Mesenchymal stem cell (in vitro differentiated cells and primary cell): ENCODE measurements at regions not wholly inside any gene's neighbourhood (a gene's known extent, or its start where the extent isn't known, plus 50 kb on each side); places are given as distances from the start of the nearest gene placed in this dataset.
"Not testable (repeated sequence)": the region's sequence is repeated elsewhere in the genome, so short reads cannot be mapped to it uniquely, and the experiment has no call there.

ENCODE experiments used
- DNase-seq: peaks from one replicate; pipeline ENCODE4 v3.0.0-alpha.2; 2013
- H2AFZ ChIP-seq: one replicate; pipeline ENCODE4 v1.6.1; 2013; ENCODE audit warnings: low read depth, mild to moderate bottlenecking, control low read depth, inconsistent platforms, low read length, moderate library complexity
- H2AK5ac ChIP-seq: 2 replicates; pipeline ENCODE4 v1.6.1; 2013; ENCODE audit warnings: low read length, moderate library complexity, mild to moderate bottlenecking, inconsistent platforms; ENCODE audit not compliant: severe bottlenecking
- H2BK120ac ChIP-seq: one replicate; pipeline ENCODE4 v1.6.1; 2013; ENCODE audit warnings: low read depth, mild to moderate bottlenecking, inconsistent platforms, low read length, moderate library complexity
- H2BK12ac ChIP-seq, 2 experiments: one replicate each; pipeline ENCODE4 v1.6.1; 2013; ENCODE audit warnings: inconsistent platforms in 2 of 2, low read length in 2 of 2, mild to moderate bottlenecking in 2 of 2, moderate library complexity in 2 of 2, control low read depth in 1 of 2
- H2BK15ac ChIP-seq: one replicate; pipeline ENCODE4 v1.6.1; 2013; ENCODE audit warnings: mild to moderate bottlenecking, low read depth, inconsistent platforms; ENCODE audit not compliant: poor library complexity, severe bottlenecking
- H2BK5ac ChIP-seq: 2 replicates; pipeline ENCODE4 v1.6.1; 2013; ENCODE audit warnings: low read depth, mild to moderate bottlenecking, low read length, control low read depth, inconsistent platforms; ENCODE audit not compliant: poor library complexity, severe bottlenecking
- H3K14ac ChIP-seq, 2 experiments: one replicate each; pipeline ENCODE4 v1.6.1; 2013; ENCODE audit warnings: inconsistent platforms in 2 of 2, low read length in 2 of 2, control low read depth in 1 of 2, mild to moderate bottlenecking in 1 of 2, moderate library complexity in 1 of 2
- H3K18ac ChIP-seq, 2 experiments: one replicate each; pipeline ENCODE4 v1.6.1; 2013; ENCODE audit warnings: inconsistent platforms in 2 of 2, low read length in 2 of 2, control low read depth in 1 of 2, low read depth in 1 of 2, mild to moderate bottlenecking in 1 of 2
- H3K23ac ChIP-seq, 2 experiments: one replicate each; pipeline ENCODE4 v1.6.1; 2013; ENCODE audit warnings: inconsistent platforms in 2 of 2, low read length in 2 of 2, mild to moderate bottlenecking in 2 of 2, moderate library complexity in 2 of 2, control low read depth in 1 of 2
- H3K27ac ChIP-seq: 2 replicates; pipeline ENCODE4 v1.5.1; 2013; ENCODE audit warnings: mild to moderate bottlenecking, moderate library complexity, low read length, control low read depth, inconsistent platforms; ENCODE audit not compliant: poor library complexity, severe bottlenecking
- H3K27me3 ChIP-seq, 2 experiments: 2 replicates each; pipeline versions ENCODE4 v1.6.1 to v1.7.0; 2013; ENCODE audit warnings: low read length in 2 of 2, mild to moderate bottlenecking in 2 of 2, moderate library complexity in 2 of 2, control low read depth in 1 of 2, inconsistent platforms in 1 of 2; ENCODE audit not compliant: control insufficient read depth in 1 of 2, insufficient read depth in 1 of 2
- H3K36me3 ChIP-seq, 2 experiments: 2 replicates each; pipeline versions ENCODE4 v1.6.1 to v1.7.0; 2013; ENCODE audit warnings: low read length in 2 of 2, control low read depth in 1 of 2, inconsistent platforms in 1 of 2, low read depth in 1 of 2, mild to moderate bottlenecking in 1 of 2; ENCODE audit not compliant: insufficient read depth in 2 of 2, control insufficient read depth in 1 of 2
- H3K4ac ChIP-seq, 2 experiments: one replicate each; pipeline ENCODE4 v1.6.1; 2013; ENCODE audit warnings: inconsistent platforms in 2 of 2, low read length in 2 of 2, mild to moderate bottlenecking in 2 of 2, moderate library complexity in 2 of 2, control low read depth in 1 of 2, low read depth in 1 of 2
- H3K4me1 ChIP-seq: 2 replicates; pipeline ENCODE4 v1.6.1; 2013; ENCODE audit warnings: low read depth, low read length, control low read depth; ENCODE audit not compliant: control insufficient read depth, insufficient read depth
- H3K4me2 ChIP-seq: 2 replicates; pipeline ENCODE4 v1.6.1; 2013; ENCODE audit warnings: low read length, mild to moderate bottlenecking, inconsistent platforms; ENCODE audit not compliant: poor library complexity, severe bottlenecking
- H3K4me3 ChIP-seq, 2 experiments: 2 replicates each; pipeline versions ENCODE4 v1.5.1 to v1.7.0; 2013; ENCODE audit warnings: low read length in 2 of 2, mild to moderate bottlenecking in 2 of 2, control low read depth in 1 of 2, low read depth in 1 of 2; ENCODE audit not compliant: insufficient read depth in 1 of 2
- H3K79me1 ChIP-seq: replicated peaks from 2 replicates; pipeline ENCODE4 v1.6.1; 2013; ENCODE audit warnings: mild to moderate bottlenecking, control low read depth, low read length, inconsistent platforms; ENCODE audit not compliant: poor library complexity, severe bottlenecking
- H3K9ac ChIP-seq: 2 replicates; pipeline ENCODE4 v1.7.0; 2013; ENCODE audit warnings: mild to moderate bottlenecking, low read length, moderate library complexity
- H3K9me3 ChIP-seq: 2 replicates; pipeline ENCODE4 v1.7.0; 2013; ENCODE audit warnings: mild to moderate bottlenecking, low read length; ENCODE audit not compliant: control insufficient read depth
- H4K8ac ChIP-seq: one replicate; pipeline ENCODE4 v1.6.1; 2013; ENCODE audit warnings: inconsistent platforms, mild to moderate bottlenecking, low read length, moderate library complexity
- H4K91ac ChIP-seq: one replicate; pipeline ENCODE4 v1.6.1; 2013; ENCODE audit warnings: mild to moderate bottlenecking, low read length, inconsistent platforms
- WGBS: methylation state at CpG from one replicate; pipeline ENCODE4 v1.1.7; 2013; ENCODE audit warnings: mixed read lengths; 5-methylcytosine and 5-hydroxymethylcytosine counted together

DNA sequence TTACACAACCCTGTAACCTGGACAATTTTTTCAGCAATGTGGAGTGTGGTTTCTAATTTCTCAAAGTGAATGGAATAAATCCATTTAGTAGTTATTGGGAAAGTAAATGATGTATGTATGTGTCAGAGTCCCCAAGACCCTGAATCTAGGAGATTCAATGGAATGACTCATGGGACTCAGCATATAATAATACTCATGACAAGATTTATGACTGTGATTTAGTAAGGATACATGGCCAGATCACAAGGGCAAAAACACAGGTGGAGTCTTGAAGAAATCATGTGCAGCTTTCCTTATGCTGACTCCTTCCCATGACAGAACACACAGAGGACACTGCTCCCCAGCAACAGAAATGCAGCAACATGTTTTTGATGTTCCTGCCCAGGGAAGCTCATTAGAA is 1877.7 kb upstream of the LRRTM1 start:
- Histone ChIP-seq H3K36me3 (no peaks in the 10 kb centered on the region), H3K4me1 (no peaks in the 10 kb centered on the region), H2AK5ac (no peak overlapping the region), H4K91ac (no peak overlapping the region), H3K4me2 (no peak overlapping the region), H3K14ac (no peak overlapping the region), H3K27me3 (no peaks in the 10 kb centered on the region), H3K79me1 (no peaks in the 10 kb centered on the region), H3K4me3 (no peak overlapping the region), H2BK120ac (no peak overlapping the region), H3K27ac (no peak overlapping the region), H2BK12ac (no peak overlapping the region), H3K9ac (no peak overlapping the region), H2AFZ (no peak overlapping the region), H2BK5ac (no peak overlapping the region), H4K8ac (no peak overlapping the region), H2BK15ac (no peak overlapping the region), H3K9me3 (peaks cover 10% of the 10 kb centered on the region), H3K23ac (no peak overlapping the region), H3K18ac (no peak overlapping the region), H3K4ac (no peak overlapping the region)
- no peak for DNase-seq

DNA sequence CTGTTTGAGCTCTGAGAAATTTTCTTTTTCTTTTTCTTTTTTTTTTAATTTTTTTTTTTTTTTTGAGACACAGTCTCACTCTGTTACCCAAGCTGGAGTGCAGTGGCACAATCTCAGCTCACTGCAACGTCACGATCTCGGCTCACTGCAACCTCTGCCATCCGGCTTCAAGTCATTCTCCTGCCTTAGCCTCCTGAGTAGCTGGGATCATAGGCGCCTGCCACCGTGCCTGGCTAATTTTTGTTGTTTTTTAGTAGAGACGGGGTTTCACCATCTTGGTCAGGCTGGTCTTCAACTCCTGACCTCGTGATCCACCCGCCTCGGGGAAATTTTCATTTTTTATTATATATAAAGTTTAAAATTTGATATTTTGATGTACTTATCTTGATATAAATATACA is 1870.7 kb upstream of the LRRTM1 start:
- H3K23ac ChIP-seq, H3K14ac ChIP-seq, H2BK15ac ChIP-seq, H2AK5ac ChIP-seq, DNase-seq, H2BK120ac ChIP-seq, H3K4ac ChIP-seq, H3K27me3 ChIP-seq, H4K91ac ChIP-seq, H4K8ac ChIP-seq, H3K9ac ChIP-seq, H3K36me3 ChIP-seq, H3K9me3 ChIP-seq, H3K4me3 ChIP-seq, H3K18ac ChIP-seq, H2BK5ac ChIP-seq, H2BK12ac ChIP-seq, H2AFZ ChIP-seq, H3K79me1 ChIP-seq, H3K4me1 ChIP-seq, H3K27ac ChIP-seq, H3K4me2 ChIP-seq: not testable (repeated sequence)
- 97% methylated on average over 6 of the region's 10 CpGs for WGBS

DNA sequence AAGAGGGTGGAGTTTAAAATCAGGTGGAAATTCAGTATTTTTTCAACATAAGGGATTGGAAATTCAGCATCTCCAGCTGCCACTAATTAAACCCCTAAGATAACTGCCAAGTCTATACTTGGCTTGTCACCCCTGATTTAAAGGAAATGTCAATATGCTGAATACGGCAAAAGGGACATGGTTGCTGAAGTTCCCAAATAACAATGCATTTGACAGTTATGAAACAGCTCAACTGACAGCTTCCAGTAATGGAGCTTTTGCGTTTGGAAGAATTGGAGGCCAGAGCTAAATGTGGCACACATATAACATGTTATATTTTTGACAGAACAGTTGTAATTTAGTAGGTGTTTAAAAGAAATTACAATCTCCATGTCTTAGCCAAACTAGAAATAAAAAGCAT is 1867.9 kb upstream of the LRRTM1 start:
- Histone ChIP-seq H2BK15ac (no peak overlapping the region), H2AK5ac (no peak overlapping the region), H3K4me2 (no peak overlapping the region), H3K14ac (no peak overlapping the region), H4K8ac (no peak overlapping the region), H3K18ac (no peak overlapping the region), H2AFZ (no peak overlapping the region), H3K4me1 (no peaks in the 10 kb centered on the region), H4K91ac (no peak overlapping the region), H3K4ac (no peak overlapping the region), H2BK120ac (no peak overlapping the region), H3K27me3 (no peaks in the 10 kb centered on the region), H3K9me3 (peaks cover 13% of the 10 kb centered on the region), H2BK5ac (no peak overlapping the region), H3K23ac (no peak overlapping the region), H3K4me3 (no peak overlapping the region), H3K36me3 (no peaks in the 10 kb centered on the region), H3K79me1 (no peaks in the 10 kb centered on the region), H2BK12ac (no peak overlapping the region), H3K9ac (no peak overlapping the region), H3K27ac (no peak overlapping the region)
- 86% methylated on average over 1 of the region's 2 CpGs for WGBS
- DNase-seq: no peak

DNA sequence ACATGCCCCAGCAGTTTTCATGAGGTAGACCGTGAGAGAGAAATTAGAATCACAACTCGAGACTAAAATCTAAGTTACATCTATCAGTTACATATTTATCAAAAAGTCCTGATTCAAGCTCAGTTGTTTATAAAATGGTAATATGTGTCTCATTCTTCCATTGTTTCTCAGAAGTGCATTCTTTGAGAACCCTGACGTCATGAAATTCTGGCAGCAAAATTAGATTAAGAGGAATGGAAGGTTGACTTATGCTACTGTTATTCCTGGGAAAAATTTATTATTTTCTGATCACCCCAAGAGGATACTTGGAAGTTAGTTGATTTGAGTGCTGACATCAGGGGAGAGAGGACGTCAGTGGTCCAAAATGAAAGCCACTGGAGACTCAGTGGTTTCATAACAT is 1864.8 kb upstream of the LRRTM1 start:
- Histone ChIP-seq H3K36me3 (no peaks in the 10 kb centered on the region), H3K4me1 (no peaks in the 10 kb centered on the region), H3K27me3 (no peaks in the 10 kb centered on the region), H3K18ac (no peak overlapping the region), H3K9me3 (peaks cover 9% of the 10 kb centered on the region), H2AFZ (no peak overlapping the region), H4K8ac (no peak overlapping the region), H2BK120ac (no peak overlapping the region), H2BK5ac (no peak overlapping the region), H3K79me1 (no peaks in the 10 kb centered on the region), H3K14ac (no peak overlapping the region), H3K23ac (no peak overlapping the region), H3K4me2 (no peak overlapping the region), H3K9ac (no peak overlapping the region), H2AK5ac (no peak overlapping the region), H3K4ac (no peak overlapping the region), H3K4me3 (no peak overlapping the region), H2BK12ac (no peak overlapping the region), H2BK15ac (no peak overlapping the region), H3K27ac (no peak overlapping the region), H4K91ac (no peak overlapping the region)
- 79% methylated on average over 3 of the region's 4 CpGs for WGBS
- no peak for DNase-seq
